GM13976 (cell line): ENCODE measurements at regions not wholly inside any gene's neighbourhood (a gene's known extent, or its start where the extent isn't known, plus 50 kb on each side); places are given as distances from the start of the nearest gene placed in this dataset.
"Not testable (repeated sequence)": the region's sequence is repeated elsewhere in the genome, so short reads cannot be mapped to it uniquely, and the experiment has no call there.

Experiments
- DNase-seq: peaks from one replicate; pipeline ENCODE4 v3.0.0; 2012; ENCODE audit warnings: low spot score
- in situ Hi-C: fragments of 300-500 bp; cut with MboI; formaldehyde crosslinking; loops from one replicate; pipeline ENCODE4 v1.12.0; 2022; ENCODE audit warnings: low sequenced_read_pairs, mixed read lengths, inconsistent platforms; ENCODE audit not compliant: unreplicated experiment
- TF ChIP-seq, protein P1 (sequence below): IDR thresholded peaks from 2 replicates; pipeline ENCODE4 v1.5.1; 2012; ENCODE audit warnings: borderline replicate concordance, mild to moderate bottlenecking; ENCODE audit not compliant: insufficient read depth; ENCODE audit errors: extremely low read depth, missing control alignments, control extremely low read depth

DNA sequence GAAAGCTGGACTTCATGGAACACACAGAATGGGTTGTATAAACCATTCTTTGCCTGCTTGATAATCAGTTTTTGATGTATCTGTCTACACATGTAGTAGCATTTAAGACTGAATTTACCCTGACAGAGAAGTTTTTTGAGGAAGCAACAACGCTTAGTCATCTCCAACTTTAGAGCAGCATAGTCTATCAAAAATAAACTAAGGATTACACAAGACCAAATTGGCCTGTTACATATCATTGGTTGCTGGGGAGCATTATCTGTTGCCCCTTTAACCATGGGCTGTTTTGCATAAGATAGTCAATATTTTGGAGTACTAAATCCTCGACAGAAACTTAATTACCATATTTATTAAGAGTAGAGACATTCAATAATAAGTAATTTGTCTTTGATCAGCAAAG lies 347.4 kb downstream of the FAM47B start:
- TF ChIP-seq, protein P1, sequence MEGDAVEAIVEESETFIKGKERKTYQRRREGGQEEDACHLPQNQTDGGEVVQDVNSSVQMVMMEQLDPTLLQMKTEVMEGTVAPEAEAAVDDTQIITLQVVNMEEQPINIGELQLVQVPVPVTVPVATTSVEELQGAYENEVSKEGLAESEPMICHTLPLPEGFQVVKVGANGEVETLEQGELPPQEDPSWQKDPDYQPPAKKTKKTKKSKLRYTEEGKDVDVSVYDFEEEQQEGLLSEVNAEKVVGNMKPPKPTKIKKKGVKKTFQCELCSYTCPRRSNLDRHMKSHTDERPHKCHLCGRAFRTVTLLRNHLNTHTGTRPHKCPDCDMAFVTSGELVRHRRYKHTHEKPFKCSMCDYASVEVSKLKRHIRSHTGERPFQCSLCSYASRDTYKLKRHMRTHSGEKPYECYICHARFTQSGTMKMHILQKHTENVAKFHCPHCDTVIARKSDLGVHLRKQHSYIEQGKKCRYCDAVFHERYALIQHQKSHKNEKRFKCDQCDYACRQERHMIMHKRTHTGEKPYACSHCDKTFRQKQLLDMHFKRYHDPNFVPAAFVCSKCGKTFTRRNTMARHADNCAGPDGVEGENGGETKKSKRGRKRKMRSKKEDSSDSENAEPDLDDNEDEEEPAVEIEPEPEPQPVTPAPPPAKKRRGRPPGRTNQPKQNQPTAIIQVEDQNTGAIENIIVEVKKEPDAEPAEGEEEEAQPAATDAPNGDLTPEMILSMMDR = no peak
- no peak for DNase-seq
- in situ Hi-C loops = no loop called here

DNA sequence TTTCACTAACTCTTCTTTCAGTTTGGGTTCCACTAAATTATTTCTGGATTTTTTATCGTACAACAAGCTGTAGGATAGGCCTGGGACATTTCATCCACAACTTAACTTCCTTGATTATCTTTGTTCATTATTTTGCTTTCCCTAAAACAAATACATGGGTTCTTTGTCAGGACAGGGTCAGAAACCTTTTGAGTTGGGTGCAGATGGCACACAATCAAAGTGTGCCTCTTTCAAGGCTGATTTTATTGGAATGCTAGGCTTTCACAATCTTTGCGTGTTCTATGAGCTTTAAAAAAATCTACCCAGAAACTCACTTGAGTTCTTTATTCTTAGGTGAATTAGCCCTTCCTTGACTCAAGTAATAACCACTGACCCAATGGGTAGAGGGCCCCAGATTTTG lies 348.4 kb downstream of the FAM47B start:
- TF ChIP-seq, protein P1 = no peak
- DNase-seq = no peak
- in situ Hi-C loops = no loop called here

DNA sequence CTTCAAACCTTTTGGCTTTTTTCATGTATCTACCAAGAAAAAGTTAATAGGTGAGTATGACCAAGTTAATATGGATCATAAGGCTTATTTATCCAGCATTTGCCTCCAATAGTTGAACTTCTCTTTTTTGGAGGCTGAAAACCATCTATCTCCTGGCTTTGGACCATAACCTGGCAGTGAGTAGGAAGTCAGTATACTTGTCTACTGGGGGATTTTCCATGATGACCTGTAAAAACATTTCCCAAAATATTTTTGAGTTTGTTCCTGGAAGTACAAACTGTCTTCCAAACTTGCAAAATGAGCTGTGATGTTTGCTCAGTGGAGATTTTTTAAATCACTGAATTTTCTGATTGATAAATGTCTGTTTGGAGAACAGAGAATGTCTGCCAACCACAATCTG lies 349.9 kb downstream of the FAM47B start:
- TF ChIP-seq, protein P1 = no peak
- in situ Hi-C loops = no loop called here
- no peak for DNase-seq

DNA sequence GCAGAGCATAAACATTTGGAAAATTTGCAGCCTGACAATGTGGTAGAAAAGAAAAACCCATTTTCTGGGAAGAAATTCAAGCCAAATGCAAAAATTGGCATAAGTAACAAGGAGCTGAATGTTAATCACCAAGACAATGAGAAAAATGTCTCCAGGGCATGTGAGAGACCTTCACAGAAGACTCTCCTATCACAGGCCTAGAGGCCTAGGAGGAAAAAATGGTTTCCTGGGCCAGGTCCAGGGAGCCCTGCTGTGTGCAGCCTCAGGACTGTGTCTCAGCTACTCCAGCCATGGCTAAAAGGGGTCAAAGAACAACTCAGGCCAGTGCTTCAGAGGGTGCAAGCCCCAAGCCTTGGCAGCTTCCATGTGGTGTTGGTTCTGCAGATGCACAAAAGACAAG lies 362.4 kb downstream of the FAM47B start:
- in situ Hi-C loops, DNase-seq: not testable (repeated sequence)

DNA sequence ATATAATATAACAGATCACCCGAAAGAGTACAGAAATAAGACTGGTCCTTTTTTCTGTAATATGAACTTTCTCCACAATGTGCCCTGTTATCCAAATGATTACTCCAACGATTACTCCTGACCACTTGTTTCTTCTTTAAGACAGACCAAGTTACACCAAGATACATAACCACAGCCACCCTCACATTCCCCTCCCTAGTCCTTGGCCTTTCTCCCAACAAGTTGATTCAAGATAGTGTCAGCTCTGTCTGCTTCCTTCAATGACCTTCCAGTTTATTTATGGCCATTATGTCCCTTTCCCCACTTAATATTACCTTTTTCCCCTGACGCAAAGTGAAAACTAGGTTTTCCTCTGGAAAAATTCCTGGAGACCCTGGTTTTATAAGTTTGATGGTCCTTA lies 397.2 kb downstream of the FAM47B start:
- DNase-seq = no peak
- in situ Hi-C loops = no loop called here
- TF ChIP-seq, protein P1 = no peak

DNA sequence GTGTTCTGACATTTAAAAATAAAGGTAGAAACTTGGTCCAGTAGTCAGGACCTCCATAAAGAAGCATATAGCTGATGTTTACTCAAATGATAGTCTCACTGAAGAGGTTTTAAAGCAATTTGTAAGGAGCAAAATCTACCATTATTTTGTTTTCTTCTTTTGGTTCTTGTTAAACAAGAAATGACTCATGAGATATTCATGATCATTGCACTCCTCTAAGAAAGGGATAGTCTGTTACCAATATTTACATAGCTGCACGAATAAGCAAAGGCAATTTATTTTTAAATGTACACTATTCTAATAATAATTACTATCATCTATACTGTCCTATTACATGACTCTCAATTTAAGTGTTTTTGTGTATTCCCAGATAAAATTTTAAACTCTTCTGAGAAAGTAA lies 397.9 kb downstream of the FAM47B start:
- DNase-seq = no peak
- in situ Hi-C loops = no loop called here
- TF ChIP-seq, protein P1 = no peak

- no peak for DNase-seq
- in situ Hi-C loops = no loop called here
- TF ChIP-seq, protein P1 = no peak
These were observed 408.6 kb downstream of the FAM47B start for GRCh38 chrX:35351212-35351611.
